ENCODE measurements at regions not wholly inside any gene's neighbourhood (a gene's known extent, or its start where the extent isn't known, plus 50 kb on each side); places are given as distances from the start of the nearest gene placed in this dataset.

DNA sequence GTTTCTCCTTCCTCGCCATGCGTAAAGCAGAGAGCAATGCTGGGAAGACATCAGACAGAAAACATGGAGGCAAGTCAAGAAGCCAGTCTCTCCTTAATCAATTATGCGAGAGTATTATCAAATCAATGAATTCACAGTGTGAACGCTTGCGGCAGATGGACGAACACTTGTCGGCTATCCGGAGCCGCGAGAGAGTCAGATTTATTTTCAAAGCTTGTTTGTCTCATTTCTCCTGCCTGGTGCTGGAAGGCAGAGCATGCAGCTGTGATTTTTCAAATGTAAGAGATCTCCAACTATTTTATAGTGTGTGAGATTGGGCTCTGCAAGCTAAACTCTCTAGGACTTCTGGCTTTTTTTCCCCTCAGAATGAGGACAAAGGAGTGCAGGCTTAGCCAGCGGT is 252.3 kb downstream of the SNX10 start:
- TF ChIP-seq, protein P1, sequence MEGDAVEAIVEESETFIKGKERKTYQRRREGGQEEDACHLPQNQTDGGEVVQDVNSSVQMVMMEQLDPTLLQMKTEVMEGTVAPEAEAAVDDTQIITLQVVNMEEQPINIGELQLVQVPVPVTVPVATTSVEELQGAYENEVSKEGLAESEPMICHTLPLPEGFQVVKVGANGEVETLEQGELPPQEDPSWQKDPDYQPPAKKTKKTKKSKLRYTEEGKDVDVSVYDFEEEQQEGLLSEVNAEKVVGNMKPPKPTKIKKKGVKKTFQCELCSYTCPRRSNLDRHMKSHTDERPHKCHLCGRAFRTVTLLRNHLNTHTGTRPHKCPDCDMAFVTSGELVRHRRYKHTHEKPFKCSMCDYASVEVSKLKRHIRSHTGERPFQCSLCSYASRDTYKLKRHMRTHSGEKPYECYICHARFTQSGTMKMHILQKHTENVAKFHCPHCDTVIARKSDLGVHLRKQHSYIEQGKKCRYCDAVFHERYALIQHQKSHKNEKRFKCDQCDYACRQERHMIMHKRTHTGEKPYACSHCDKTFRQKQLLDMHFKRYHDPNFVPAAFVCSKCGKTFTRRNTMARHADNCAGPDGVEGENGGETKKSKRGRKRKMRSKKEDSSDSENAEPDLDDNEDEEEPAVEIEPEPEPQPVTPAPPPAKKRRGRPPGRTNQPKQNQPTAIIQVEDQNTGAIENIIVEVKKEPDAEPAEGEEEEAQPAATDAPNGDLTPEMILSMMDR (IDR thresholded peaks at IDR 0.05; ENCODE audit: low read depth, low read length): no peak
- no peak for DNase-seq
- Histone ChIP-seq H3K4me3 (ENCODE audit: low read depth, low read length) (no peak overlapping the region), H3K36me3 (no peaks in the 10 kb centered on the region), H3K9me3 (no peaks in the 10 kb centered on the region), H3K4me1 (no peaks in the 10 kb centered on the region), H3K27me3 (peaks cover 6% of the 10 kb centered on the region)

DNA sequence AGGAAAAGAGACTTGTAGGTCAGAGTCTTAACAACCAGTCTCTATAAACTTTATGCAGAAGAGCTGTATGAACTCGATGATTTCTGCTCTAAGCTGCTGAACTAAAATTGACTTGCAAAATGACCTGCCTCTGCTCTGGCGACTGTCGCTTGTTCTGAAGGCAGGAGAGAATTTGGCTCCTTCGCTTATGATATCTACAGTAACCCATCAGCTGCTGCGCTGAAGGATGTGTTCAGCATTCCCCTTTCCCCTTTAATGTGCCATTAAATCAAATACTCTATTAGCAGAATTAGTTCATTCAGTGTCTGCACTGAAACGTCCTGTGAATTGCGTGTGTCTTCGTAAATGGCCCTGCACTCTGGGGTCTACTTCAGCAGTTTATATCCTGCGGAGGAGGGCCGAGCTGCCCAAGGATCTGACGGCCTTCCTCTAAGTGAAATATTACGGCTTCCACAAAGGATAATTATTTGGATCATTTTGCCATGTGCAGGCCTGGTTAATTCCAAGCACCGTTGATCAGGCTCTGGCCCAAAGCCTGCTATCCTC is 254.9 kb downstream of the SNX10 start:
- H3K27me3 ChIP-seq: peaks cover 3% of the 10 kb centered on the region
- no peaks in the 10 kb centered on the region for H3K36me3 ChIP-seq
- no peak for DNase-seq
- no peaks in the 10 kb centered on the region for H3K4me1 ChIP-seq
- H3K4me3 ChIP-seq (ENCODE audit: low read depth, low read length): no peak overlapping the region
- TF ChIP-seq, protein P1 (IDR thresholded peaks at IDR 0.05; ENCODE audit: low read depth, low read length): no peak
- H3K9me3 ChIP-seq: no peaks in the 10 kb centered on the region

DNA sequence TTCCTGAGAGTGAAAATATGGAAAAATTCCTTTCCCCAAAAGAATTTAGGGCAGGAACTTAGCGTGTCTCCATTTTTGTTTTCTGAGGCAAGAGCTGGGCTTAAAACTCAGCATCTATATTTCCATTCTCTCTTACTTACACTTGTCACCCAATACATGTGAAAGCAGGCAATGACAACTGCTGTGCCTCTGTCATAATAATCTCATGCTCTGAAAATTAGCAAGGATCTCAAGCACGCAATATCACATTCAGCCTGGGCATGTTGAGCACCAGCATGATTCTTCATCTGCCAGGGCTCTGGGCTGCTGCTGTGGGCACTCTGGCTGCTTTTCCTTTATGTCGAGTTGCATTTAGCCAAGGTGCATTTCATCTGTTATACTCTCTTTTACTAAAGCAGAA is 255.5 kb downstream of the SNX10 start:
- TF ChIP-seq, protein P1 (IDR thresholded peaks at IDR 0.05; ENCODE audit: low read depth, low read length): no peak
- H3K27me3 ChIP-seq: peaks cover 3% of the 10 kb centered on the region

DNA sequence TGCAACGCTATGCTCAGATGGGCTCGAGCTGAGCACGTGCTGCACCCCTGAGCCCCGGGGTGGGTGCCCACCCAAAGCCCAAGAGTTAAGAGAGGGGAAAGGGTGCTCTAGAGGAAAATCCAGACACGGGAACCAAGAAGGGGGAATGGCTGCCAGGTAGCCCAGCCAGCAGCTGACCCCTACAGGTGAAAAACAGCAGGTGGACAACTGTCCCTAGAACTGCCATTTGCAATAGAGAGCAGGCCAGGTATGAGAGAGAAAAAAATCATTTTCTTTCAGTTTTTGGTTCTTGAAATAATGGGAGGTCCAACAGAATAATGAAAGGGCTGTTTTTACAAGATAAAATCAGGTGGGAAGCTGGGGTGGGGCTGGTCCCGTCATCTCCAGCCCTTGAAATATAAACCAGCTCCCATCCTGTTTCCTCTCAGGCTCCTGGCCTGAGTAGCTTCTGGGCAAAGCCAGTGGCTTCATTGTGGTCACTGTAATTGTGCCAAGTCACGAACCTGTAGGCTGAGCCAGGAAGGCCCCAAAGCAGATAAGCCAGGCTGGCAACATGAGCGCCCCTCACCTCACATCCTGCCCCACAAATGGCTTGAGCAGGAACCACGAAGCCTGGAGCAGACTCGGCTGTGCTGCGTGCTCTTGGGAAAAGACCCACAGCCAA is 257.8 kb downstream of the SNX10 start:
- H3K9me3 ChIP-seq: no peaks in the 10 kb centered on the region
- no peak overlapping the region for H3K4me3 ChIP-seq (ENCODE audit: low read depth, low read length)
- no peaks in the 10 kb centered on the region for H3K4me1 ChIP-seq
- no peak for DNase-seq
- TF ChIP-seq, protein P1 (IDR thresholded peaks at IDR 0.05; ENCODE audit: low read depth, low read length): no peak
- H3K36me3 ChIP-seq: no peaks in the 10 kb centered on the region
- peaks cover 8% of the 10 kb centered on the region for H3K27me3 ChIP-seq

More for the DNA sequence above, 255.5 kb downstream of the SNX10 start:
- Histone ChIP-seq H3K4me3 (ENCODE audit: low read depth, low read length) (no peak overlapping the region), H3K9me3 (no peaks in the 10 kb centered on the region), H3K4me1 (no peaks in the 10 kb centered on the region), H3K36me3 (no peaks in the 10 kb centered on the region)
- no peak for DNase-seq

DNA sequence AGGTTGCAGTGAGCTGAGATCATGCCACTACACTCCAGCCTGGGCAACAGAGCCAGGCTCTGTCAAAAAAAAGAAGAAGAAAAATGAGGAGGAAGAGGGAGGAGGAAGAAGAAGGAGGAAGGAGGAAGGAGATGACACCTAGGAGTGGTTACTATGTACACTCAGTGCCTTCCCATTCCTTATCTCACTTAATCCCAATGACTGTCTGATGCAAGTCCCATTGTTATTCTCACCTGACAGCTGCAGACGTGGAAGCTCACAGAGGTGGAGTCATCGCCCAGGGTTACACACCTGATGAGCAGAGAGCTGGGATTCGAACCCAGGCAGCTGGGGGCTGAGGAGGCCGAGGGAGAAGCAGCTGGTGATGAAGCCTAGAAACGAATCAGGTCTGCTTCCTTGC is 258.8 kb downstream of the SNX10 start:
- peaks cover 10% of the 10 kb centered on the region for H3K27me3 ChIP-seq
- H3K4me3 ChIP-seq (ENCODE audit: low read depth, low read length): no peak overlapping the region
- no peaks in the 10 kb centered on the region for H3K4me1 ChIP-seq
- H3K36me3 ChIP-seq: no peaks in the 10 kb centered on the region
- no peaks in the 10 kb centered on the region for H3K9me3 ChIP-seq
- TF ChIP-seq, protein P1 (IDR thresholded peaks at IDR 0.05; ENCODE audit: low read depth, low read length): no peak
- DNase-seq: no peak

DNA sequence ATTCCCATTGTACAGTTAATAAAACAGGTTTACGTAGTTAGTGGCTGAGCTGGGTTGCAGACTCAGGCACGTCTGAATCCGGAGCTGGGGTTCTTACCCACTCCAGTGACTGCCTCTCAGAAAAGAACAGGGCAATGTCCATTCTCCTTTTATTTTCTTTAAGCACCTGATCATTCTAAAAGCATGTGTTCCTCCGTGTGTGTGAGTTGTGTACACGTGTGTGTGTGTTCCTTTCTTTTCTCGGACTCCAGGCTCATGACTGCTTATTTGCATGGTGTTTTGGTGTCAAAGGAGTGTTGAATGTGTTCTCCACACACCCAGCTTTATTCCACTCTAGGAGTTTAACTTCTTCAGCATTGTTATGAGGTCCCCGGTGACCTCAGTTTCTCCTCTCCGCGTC is 260.1 kb downstream of the SNX10 start:
- DNase-seq: no peak
- Histone ChIP-seq H3K9me3 (no peaks in the 10 kb centered on the region), H3K4me1 (no peaks in the 10 kb centered on the region), H3K27me3 (peaks cover 8% of the 10 kb centered on the region), H3K36me3 (no peaks in the 10 kb centered on the region), H3K4me3 (ENCODE audit: low read depth, low read length) (no peak overlapping the region)
- TF ChIP-seq, protein P1 (IDR thresholded peaks at IDR 0.05; ENCODE audit: low read depth, low read length): no peak

All from BE2C (cell line).